ENCODE measurements at regions not wholly inside any gene's neighbourhood (a gene's known extent, or its start where the extent isn't known, plus 50 kb on each side); places are given as distances from the start of the nearest gene placed in this dataset.
"Not testable (repeated sequence)": the region's sequence is repeated elsewhere in the genome, so short reads cannot be mapped to it uniquely, and the experiment has no call there.

DNA sequence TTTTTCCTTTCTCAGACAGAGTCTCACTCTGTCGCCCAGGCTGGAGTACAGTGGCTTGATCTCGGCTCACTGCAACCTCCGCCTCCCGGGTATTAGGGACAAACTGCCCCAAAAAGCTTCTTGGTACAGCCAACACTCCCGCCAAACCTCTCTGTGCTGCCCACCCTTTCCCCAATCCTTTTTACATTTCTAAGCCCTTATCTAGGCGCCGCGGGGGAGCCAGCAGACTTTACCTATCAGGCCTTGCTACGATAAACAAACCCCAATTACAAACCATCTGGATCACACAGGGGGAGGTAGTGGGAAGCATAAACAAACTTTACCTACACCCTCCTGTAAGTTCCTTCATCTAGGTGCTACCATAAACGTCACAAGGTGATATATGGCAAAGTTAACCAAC is 69.8 kb upstream of the DUSP21 start:
- TF ChIP-seq POLR2AphosphoS5 (IDR thresholded peaks at IDR 0.05; ENCODE audit: low read depth, low read length); JUND (IDR thresholded peaks at IDR 0.05; ENCODE audit: low read length); TAF1 (IDR thresholded peaks at IDR 0.05; ENCODE audit: low read depth, low read length); EZH2 (IDR thresholded peaks at IDR 0.05; ENCODE audit: low read depth, low read length, severe bottlenecking); JUN (IDR thresholded peaks at IDR 0.05; ENCODE audit: low read depth, low read length); KDM5A (IDR thresholded peaks at IDR 0.05; ENCODE audit: low read length); NRF1 (IDR thresholded peaks at IDR 0.05; ENCODE audit: low read depth, low read length); GTF2F1 (IDR thresholded peaks at IDR 0.05; ENCODE audit: borderline replicate concordance, low read depth, low read length); BACH1 (IDR thresholded peaks at IDR 0.05; ENCODE audit: low read length); SP1 (IDR thresholded peaks at IDR 0.05; ENCODE audit: low read depth, low read length); POLR2A (IDR thresholded peaks at IDR 0.05; ENCODE audit: control extremely low read depth in 1 of 2, low read depth in 2 of 2, low read length in 2 of 2): not testable (repeated sequence)
- TF ChIP-seq, protein P1, sequence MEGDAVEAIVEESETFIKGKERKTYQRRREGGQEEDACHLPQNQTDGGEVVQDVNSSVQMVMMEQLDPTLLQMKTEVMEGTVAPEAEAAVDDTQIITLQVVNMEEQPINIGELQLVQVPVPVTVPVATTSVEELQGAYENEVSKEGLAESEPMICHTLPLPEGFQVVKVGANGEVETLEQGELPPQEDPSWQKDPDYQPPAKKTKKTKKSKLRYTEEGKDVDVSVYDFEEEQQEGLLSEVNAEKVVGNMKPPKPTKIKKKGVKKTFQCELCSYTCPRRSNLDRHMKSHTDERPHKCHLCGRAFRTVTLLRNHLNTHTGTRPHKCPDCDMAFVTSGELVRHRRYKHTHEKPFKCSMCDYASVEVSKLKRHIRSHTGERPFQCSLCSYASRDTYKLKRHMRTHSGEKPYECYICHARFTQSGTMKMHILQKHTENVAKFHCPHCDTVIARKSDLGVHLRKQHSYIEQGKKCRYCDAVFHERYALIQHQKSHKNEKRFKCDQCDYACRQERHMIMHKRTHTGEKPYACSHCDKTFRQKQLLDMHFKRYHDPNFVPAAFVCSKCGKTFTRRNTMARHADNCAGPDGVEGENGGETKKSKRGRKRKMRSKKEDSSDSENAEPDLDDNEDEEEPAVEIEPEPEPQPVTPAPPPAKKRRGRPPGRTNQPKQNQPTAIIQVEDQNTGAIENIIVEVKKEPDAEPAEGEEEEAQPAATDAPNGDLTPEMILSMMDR (IDR thresholded peaks at IDR 0.05; ENCODE audit: control extremely low read depth in 1 of 3, insufficient read depth in 1 of 3, low read depth in 1 of 3, low read length in 3 of 3), result not testable (repeated sequence)
- TF ChIP-seq, protein P2, sequence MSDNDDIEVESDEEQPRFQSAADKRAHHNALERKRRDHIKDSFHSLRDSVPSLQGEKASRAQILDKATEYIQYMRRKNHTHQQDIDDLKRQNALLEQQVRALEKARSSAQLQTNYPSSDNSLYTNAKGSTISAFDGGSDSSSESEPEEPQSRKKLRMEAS (IDR thresholded peaks at IDR 0.05), result not testable (repeated sequence)
